Activated naive CD4-positive, alpha-beta T cell treated with anti-CD3 and anti-CD28 coated beads, Interleukin-2, amount 50 U/mL, for 16 hours (primary cell): ENCODE measurements at regions not wholly inside any gene's neighbourhood (a gene's known extent, or its start where the extent isn't known, plus 50 kb on each side); places are given as distances from the start of the nearest gene placed in this dataset.
"Not testable (repeated sequence)": the region's sequence is repeated elsewhere in the genome, so short reads cannot be mapped to it uniquely, and the experiment has no call there.

Source experiments
- DNase-seq: peaks from one replicate; pipeline ENCODE4 v3.0.0-alpha.2; 2020

DNA sequence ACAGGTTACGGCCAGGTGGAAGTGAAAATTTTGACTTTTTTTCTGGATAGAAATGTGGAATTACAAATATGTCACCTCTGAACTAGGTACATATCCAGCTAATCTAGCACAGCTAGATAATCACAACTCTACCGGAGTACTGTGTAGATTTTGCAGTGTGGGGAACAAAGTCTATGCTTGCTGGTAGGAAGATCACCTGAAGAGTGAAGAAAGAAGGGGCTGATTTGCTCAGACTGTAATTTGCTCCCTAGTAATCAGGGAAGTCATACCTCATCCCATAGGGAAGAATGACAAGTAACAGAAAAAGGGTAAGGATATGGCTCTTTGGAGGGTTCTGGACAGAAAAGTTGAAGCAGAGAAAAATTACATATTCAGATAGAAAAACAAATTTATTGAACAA, 319.6 kb upstream of the TMPRSS15 start:
- DNase-seq = no peak

DNA sequence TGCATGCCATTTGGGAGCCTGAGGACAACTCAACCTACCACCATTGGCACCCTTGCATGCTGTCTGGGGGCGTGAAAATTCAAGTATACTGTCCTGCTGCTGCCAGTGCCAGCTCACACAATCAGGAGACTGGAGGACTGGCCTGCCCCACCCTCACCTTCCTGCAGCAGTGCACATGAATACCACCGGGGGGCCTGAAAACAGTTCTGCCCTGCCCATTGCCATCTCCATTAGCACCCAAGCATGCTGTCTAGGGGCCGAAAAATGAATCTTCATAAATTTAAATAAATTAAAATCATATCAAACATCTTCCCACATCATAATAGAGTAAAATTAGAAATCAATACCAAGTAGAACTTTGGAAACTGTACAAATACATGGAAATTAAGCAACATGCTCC, 322.1 kb upstream of the TMPRSS15 start:
- no peak for DNase-seq

DNA sequence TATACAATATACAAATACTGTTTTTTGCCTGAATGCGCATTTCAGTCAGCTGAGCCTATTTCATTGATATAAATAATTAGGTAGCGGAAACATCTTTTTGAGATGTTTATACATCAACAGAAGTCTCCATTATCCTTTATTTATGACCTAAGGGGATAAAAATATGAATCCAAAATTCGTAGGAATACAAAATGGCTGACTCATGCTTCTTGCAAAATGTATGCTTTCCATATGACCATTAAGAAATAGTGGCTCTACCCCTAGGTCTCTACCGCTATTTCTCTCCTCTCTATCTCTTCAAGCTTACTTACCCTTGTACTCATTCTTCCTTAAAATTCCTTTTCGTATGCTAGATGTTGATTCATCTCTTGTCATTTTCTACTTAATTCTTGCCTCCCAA, 338.4 kb upstream of the TMPRSS15 start:
- no peak for DNase-seq

DNA sequence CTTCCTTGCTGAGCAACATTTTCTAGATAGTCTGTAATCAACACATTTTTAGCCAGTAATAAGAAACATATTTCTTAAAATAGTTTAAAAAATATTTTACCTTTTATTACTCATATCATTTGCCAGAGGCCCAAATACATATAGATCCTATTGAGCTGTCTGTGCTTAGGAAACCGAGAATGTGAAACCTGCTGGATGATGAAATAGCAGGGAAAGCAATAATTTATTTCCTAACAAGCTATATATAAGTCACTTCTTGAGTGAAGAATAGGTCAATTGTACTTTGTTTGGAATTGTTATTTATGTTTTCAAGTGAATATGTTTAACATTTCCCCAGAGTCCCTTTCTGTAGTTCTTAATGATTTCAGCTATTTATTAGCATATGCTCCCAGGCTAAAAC, 339.9 kb upstream of the TMPRSS15 start:
- DNase-seq = no peak

DNA sequence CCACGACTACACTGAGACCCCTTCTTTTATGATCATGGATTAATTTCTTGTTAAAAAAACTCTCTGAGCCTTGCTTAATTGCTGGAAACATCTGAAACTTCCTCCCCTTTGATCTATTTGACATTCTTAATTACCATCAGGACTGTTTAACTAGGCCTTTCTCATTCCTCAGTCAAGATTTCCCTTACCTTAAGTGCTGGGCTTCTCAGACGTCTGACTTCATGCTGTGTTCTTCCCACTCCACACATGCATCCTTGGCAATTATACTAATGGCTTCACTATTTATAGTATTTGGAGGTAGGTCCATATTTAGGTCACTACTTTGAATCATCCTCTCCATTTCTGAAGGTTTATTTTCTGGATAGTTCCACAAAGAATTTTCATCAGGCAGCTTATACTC, 341.3 kb upstream of the TMPRSS15 start:
- no peak for DNase-seq

DNA sequence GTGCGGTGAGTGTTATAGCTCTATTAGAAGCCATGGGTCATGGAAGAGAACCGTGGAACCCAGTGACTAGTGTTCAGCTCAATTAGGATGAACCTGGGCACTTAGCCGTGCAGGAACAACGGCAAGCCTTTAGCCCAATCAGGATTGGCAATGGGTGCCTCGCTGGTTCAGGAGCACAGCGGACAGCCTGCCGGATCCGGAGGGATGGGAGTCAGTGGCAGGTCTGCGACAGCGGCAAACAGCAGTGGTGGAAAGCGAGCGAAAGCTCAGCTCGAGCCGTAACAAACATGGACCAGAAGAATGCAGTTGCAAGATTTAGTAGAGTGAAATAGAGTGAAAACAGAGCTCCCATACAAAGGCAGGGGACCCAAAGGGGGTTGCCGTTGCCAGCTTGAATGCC, 349.3 kb upstream of the TMPRSS15 start:
- DNase-seq = not testable (repeated sequence)

DNA sequence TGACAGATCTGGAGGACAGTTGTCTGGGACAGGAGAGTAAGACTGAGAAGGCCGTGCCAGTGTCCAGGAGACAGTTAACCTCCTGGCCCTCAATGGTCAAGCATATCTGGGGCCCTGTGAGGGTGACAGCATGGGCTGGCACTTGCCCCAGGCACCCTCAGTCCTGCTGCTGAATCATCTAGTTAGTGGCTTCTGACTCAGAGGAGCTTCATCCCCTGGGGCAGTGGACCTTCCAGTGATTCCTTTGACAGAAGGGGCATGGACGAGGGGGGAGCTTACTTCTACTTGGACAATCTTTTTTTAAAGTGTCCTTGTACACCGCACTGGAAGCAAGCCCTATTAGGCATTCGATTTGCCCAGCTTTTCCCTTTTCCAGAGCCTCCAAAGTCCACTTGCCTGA, 352.7 kb upstream of the TMPRSS15 start:
- not testable (repeated sequence) for DNase-seq

DNA sequence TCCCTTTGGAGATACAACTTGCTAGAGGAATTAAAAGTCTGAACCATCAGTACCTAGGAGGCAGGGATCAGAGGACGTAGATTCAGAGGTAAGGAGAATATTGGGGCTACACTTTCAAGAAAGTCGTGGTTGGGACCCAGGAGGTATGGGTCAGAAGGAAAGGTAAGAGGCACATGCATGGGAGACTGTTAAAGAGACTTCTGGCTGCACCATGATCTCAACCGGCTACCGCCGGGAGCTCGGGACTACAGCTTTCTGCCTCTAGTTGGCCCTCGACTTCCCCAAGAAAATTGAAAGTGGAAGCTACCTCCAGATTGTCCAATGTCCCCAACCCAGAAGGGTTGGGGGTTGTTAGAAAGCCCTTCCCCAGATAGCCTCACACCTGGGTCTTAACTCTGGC, 355.7 kb upstream of the TMPRSS15 start:
- DNase-seq = no peak

DNA sequence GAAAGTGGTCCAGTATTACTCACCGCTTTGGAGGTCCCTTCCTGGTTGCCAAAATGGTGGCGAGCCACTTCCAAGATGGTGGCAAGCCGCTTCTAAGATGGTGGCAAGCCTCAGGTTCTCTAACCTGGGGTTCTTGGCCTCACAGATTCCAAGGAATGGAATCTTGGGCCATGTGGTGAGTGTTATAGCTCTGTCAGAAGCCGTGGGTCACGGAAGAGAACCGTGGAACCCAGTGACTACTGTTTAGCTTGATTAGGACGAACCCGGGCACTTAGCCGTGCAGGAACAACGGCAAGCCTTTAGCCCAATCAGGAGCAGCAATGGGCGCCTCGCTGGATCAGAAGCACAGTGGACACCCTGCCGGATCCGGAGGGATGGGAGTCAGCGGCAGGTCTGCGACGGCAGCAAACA, 356.2 kb upstream of the TMPRSS15 start:
- no peak for DNase-seq

DNA sequence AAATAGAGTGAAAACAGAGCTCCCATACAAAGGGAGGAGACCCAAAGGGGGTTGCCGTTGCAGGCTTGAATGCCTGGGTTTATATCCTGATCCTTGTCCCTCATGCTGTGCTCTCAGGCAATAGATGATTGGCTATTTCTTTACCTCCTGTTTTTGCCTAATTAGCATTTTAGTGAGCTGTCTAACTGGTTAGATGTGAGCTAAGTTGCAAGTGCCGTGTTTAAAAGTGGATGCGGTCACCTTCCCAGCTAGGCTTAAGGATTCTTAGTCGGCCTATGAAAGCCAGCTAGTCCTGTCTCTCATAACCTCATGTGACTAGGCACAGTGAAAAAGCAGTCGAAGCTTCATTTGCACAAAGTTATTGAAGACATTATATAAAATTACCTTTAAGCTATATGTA, 356.7 kb upstream of the TMPRSS15 start:
- no peak for DNase-seq

DNA sequence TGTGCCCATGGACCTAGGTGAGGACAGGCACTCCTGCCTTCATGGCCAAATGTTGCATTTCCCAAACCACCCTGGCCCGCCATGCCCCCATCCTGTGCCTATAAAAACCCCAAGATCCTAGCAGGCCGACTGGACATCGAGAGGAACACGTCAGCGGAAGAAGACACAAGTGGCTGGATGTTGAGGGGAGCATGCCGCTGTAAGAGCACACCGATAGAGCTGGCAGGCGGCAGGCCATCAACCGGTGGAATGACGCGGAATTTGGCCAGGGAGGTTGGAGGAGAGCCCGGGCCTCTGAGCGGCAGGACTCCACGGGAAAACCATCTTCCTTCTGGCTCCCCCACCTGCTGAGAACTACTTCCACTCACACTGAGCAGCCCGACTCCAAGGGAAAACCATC, 361.1 kb upstream of the TMPRSS15 start:
- no peak for DNase-seq

DNA sequence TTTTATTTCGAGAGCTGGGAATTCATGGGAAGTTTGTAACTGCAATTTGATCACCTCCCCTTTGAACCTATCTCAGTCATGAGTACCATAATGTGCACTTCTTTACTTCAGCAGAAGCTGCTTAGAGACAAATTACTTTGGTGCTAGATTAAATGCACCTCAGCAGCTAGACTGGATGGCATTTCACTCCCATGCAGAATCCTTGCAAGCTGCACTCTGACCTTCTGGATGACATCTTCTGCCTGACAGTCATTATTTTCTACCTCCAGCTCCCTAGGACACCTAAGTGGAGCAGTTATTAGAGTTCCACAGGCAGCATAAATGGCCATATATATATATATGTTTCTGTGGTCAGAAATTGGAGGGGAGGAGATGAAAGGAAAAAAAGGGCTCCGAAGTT, 366.0 kb upstream of the TMPRSS15 start:
- no peak for DNase-seq

DNA sequence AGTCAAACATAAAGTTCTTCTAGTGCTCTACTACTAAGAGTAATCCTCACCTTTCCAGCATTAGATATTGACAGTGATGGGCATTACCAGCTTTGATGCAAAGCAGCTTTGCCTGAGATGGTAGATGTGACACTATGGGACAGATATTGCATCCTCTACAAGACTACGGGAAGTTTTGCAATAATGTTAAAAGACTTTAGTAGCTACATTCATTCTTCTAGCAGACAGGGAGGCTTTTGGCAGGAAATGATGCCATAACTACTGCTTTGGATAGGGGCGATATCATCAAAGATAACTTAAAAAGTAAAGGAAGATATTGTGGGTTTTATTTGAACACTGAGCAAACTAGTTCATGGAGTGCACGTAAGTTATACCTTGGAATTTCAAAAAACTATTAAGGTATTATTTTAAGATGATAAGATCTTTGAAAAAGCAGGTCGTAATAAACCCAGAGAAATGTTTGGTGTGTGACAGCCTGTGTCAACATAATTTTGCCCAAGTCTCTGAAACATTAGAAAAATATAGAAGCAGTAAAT, 368.3 kb upstream of the TMPRSS15 start:
- DNase-seq = no peak

DNA sequence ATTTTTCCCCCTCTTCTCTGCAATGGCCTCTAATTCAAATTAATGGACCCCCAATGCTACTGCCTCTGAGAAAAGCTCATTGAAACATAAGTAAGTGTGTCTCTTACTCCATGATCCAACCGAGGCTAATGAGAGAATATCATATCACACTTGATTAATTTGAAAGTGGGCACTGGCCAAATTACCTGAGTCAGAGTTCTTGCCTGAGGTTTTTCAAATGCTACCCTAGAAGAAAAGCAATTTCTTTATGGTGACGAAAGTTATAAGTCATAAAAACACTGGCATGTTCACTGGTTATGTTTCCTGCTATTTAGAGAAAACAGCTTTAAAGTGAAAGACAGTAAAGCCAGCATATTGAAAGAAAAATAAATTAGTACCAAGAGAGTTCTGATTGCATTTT, 368.8 kb upstream of the TMPRSS15 start:
- no peak for DNase-seq

DNA sequence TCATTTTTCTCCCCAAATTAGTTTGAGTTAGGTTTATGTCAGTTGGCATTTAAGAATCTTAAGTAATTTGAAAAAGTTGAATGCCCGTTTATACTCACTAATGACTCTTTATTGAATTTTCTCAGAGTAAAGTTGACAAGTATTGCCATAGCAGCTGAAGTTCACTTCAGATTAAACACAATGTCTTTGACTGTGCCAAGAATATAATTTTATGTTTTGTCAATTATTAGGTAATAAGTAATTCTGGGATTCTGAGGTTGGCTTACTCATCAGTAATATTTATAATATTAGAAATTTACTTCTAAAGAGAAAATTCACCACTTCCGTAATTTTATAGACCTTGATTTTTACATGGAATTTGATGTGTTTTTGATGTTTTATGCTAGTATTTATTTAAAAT, 369.3 kb upstream of the TMPRSS15 start:
- no peak for DNase-seq

DNA sequence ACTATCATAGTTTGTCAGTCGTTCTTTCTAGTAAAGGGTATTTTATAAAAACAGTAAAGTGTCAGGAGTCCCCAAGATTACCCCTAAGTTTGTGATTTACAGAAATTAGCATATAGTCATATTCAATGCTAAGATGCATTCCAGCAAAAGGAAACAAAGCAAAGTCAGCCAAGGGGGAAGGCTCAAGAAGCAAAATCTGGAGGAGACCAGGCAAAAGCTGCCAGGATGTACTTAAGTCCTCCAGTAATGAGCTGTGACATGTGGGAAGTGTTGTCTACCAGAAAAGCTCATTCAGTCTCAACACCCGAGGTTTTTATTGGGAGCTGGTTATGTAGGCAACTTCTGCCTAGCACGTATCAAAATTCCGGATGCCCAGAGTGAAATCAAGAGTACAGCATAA, 373.4 kb upstream of the TMPRSS15 start:
- no peak for DNase-seq

DNA sequence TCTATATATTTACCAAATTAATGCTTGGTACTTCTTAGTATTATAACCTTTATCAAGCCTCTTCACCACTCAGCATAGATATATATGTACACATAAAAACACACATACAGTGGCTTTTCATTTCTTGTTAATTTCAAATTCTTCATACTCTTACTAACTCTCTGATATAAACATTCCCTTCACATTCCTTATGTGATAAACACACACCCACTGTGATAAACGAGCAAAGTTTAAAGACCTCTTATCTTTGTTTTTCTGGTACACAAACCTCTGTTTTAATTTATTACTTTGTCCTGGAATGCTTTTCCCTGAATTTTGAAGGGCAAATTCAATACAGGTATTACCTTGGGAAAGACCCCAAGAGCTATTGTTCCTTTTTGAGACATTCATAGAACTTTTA, 379.1 kb upstream of the TMPRSS15 start:
- no peak for DNase-seq

DNA sequence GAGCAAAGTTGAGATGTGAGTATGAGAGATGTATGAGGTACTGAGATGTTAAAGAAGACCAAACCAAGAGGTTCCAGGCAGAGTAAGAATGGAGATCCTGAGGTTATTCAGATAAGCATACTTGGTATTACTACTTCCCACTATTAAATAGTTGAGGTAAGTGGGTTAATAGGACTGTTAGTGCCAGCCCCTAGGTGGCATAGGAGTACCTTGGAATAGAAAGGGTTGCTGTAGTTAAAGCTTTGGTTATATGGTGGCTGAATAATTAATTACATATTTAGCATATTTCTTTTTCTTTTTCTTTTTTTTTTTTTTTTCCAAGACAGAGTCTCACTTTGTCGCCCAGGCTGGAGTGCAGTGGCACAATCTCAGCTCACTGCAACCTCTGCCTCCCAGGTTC, 397.9 kb upstream of the TMPRSS15 start:
- no peak for DNase-seq

DNA sequence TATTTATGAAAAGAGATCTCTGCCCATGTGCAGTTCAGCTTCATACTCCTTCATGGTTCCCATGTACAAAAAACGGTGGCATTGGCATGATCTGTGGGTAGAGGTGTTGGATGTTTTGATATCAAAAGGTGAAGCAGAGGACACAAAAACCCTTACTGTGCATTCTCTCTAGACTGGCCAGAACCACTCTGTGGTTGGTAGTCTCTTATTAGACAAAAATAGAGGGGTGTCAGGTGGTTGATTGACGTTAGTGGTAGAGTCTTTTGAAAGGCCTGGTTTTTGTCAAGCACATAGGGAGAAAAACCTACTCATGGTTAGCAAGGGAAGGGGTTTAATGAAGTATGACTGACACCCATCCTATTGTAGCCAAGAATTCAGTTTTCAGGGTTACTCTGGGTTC, 400.0 kb upstream of the TMPRSS15 start:
- no peak for DNase-seq

DNA sequence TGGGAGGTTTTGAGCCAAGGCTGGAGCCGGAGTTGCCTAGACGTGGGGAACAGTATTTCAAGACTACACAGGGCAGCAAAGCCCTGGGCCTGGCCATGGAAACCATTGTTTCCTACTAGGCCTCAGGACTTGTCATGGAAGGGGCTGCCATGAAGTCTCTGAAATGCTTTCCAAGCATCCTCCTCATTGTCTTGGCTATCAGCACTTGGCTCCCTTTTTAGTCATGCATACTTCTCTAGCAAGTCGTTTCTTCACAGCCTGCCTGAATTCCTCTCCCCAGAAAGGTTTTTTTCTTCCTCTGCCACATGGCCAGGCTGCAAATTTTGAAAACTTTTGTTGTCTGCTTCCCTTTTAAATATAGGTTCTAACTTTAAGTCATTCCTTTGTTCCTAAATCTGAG, 406.6 kb upstream of the TMPRSS15 start:
- DNase-seq = no peak

DNA sequence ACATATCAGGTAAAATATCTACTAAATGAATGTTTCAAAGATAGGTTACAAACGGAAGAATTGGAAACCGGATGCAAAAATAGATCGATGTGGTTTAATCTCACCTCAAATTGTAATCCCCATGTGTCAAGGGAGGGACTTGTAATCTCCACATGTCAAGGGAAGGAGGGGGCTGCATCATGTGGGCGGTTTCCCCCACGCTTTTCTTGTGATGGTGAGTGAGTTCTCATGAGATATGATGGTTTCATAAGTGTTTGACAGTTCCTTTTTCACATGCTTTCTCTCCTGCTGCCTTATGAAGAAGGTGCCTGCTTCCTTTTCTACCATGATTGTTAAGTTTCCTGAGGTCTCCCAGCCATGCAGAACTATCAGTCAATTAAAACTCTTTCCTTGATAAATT, 408.7 kb upstream of the TMPRSS15 start:
- DNase-seq = no peak

DNA sequence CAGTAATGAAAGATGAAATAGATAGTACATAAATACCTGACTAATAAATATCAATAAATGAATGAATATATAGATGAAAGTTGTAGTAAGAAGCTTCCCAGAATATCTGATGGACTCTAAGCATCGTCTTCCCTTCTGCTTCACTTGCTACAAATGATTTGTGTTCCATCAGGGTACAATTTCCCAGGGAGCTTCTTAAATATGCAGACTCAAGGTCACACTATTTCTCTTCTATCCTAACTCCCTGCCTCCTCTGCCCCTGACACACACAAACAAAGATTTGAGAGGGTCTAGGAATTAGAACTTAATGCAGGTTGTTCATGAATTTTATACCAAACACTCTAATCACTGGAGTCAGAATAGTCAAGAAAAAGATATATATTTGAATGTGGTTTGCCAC, 415.9 kb upstream of the TMPRSS15 start:
- no peak for DNase-seq

DNA sequence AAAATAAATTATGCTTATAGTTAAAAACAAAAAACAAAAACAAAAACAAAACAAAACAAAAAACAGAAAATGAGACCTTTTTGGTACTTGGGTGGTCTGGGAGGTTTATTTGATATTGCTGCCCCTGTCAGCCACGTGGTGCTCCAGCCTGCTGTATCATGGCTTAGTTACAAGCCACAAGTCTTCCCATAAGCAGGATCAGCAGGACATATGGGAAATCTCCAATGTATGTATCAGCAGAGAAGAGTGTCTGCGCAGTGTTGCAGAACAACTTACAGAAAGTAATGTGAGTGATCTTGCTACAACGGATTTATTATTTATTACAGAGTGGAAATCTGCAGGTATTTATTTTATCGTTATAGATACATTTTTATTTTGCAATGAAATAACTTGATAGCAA, 423.0 kb upstream of the TMPRSS15 start:
- no peak for DNase-seq

DNA sequence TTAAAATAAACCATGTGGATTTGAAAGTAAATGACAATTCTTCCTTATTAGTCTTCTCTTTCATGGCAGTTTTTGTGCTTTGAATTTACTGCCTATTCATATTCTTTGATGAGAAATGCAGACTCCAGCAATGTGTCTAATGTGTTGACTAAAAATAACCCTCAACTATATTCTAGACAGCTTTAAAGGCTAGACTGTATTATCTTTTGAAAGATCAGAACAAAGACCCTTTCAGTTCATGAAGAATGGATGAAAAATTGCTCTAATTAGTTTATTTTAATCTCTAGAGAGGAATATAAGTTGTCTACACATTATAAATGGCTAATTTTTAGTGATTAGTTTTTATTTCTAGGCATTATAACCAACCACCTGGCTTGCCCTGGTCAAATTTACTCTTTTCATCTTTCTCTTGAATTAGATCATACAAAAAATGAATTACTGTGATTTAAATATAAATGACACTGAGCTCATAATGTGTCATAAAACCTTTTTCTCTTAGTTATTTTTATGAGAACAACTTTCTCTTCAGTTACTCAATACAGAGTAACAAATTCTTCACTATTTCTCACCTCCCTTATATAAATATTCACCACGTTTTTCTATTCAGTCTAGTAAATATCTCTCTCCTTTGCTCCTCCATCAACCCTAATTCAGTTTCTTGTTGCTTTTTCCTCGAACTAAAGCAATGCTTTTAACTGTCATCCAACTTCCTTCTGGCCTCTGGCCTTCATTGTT, 428.5 kb upstream of the TMPRSS15 start:
- no peak for DNase-seq

DNA sequence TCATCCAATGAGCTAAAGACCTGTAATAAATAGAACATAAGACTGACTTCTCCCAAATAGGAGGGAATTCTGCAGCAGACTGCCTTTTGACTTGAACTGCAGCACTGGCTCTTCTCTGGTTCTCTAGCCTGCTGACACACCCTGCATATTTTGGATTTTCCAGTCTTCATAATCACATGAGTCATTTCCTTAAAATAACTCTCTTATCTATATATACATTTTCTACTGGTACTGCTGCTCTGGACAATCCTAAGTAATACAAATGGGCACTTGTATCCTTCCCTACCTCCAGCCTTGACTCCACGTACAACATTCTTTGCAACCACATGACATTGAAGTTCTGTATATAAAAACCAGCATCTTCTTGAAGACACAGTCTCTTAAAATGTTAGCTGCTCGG, 429.4 kb upstream of the TMPRSS15 start:
- no peak for DNase-seq
